GM23338 (cell line): ENCODE measurements at regions not wholly inside any gene's neighbourhood (a gene's known extent, or its start where the extent isn't known, plus 50 kb on each side); places are given as distances from the start of the nearest gene placed in this dataset.

Experiments used
- ATAC-seq: fragments of 200-7000 bp; cut with Tn5 transposase; 3 replicates; pipeline ENCODE4 v1.9.1; 2020
- DNase-seq: peaks from one replicate; pipeline ENCODE4 v3.0.0-alpha.2; 2015; ENCODE audit warnings: low spot score
- H2AFZ ChIP-seq: fragments of 200-600 bp; sonication (generic); 2 replicates; pipeline ENCODE4 v1.8.0; 2016; ENCODE audit warnings: antibody characterized with exemption, mild to moderate bottlenecking, moderate library complexity
- H3F3A ChIP-seq: fragments of 200-600 bp; sonication (generic); replicated peaks from 2 replicates; pipeline ENCODE4 v1.8.0; 2017; ENCODE audit warnings: antibody characterized with exemption, mixed run types, low read depth
- H3K27ac ChIP-seq: fragments of 200-600 bp; sonication (generic); 2 replicates; pipeline ENCODE4 v1.6.1; 2016; ENCODE audit warnings: low read depth
- H3K27me3 ChIP-seq: fragments of 200-600 bp; sonication (generic); 2 replicates; pipeline ENCODE4 v1.8.0; 2016; ENCODE audit warnings: mild to moderate bottlenecking, mixed run types, moderate library complexity; ENCODE audit not compliant: insufficient read depth
- H3K36me3 ChIP-seq: fragments of 200-600 bp; sonication (generic); 2 replicates; pipeline ENCODE4 v1.8.0; 2016; ENCODE audit warnings: mild to moderate bottlenecking; ENCODE audit not compliant: insufficient read depth
- H3K4me1 ChIP-seq: fragments of 200-600 bp; sonication (generic); 2 replicates; pipeline ENCODE4 v1.8.0; 2016; ENCODE audit warnings: mild to moderate bottlenecking, moderate library complexity; ENCODE audit not compliant: insufficient read depth
- H3K4me2 ChIP-seq: fragments of 200-600 bp; sonication (generic); 2 replicates; pipeline ENCODE4 v1.7.1; 2017; ENCODE audit warnings: mixed run types
- H3K4me3 ChIP-seq: fragments of 200-600 bp; sonication (generic); 2 replicates; pipeline ENCODE4 v1.6.1; 2016; ENCODE audit warnings: mixed run types
- H3K79me2 ChIP-seq: fragments of 200-600 bp; sonication (generic); replicated peaks from 2 replicates; pipeline ENCODE4 v1.8.0; 2017; ENCODE audit warnings: mild to moderate bottlenecking; ENCODE audit not compliant: insufficient read depth
- H3K9me2 ChIP-seq: fragments of 200-600 bp; sonication (generic); 2 replicates; pipeline ENCODE4 v1.8.0; 2017; ENCODE audit not compliant: insufficient read depth
- H4K20me1 ChIP-seq: fragments of 200-600 bp; sonication (generic); replicated peaks from 2 replicates; pipeline ENCODE4 v1.8.0; 2017; ENCODE audit warnings: mild to moderate bottlenecking; ENCODE audit not compliant: insufficient read depth
- H3K27ac Mint-ChIP-seq: 2 replicates; pipeline ENCODE4 v1.8.0; 2020; ENCODE audit warnings: inconsistent platforms, mild to moderate bottlenecking, moderate library complexity, mixed read lengths
- H3K27me3 Mint-ChIP-seq: 3 replicates; pipeline ENCODE4 v1.8.0; 2022; ENCODE audit warnings: low read depth, mild to moderate bottlenecking, moderate library complexity, mixed read lengths, inconsistent platforms; ENCODE audit not compliant: insufficient read depth, poor library complexity
- H3K36me3 Mint-ChIP-seq: 3 replicates; pipeline ENCODE4 v1.8.0; 2021; ENCODE audit warnings: low read depth, mild to moderate bottlenecking, inconsistent platforms, moderate library complexity, mixed read lengths
- H3K4me1 Mint-ChIP-seq: 3 replicates; pipeline ENCODE4 v1.8.0; 2020; ENCODE audit warnings: mild to moderate bottlenecking, inconsistent platforms, mixed read lengths
- H3K4me3 Mint-ChIP-seq: 3 replicates; pipeline ENCODE4 v1.8.0; 2021; ENCODE audit warnings: moderate library complexity, mild to moderate bottlenecking, inconsistent platforms, mixed read lengths
- H3K9me3 Mint-ChIP-seq: 3 replicates; pipeline ENCODE4 v1.8.0; 2020; ENCODE audit warnings: moderate library complexity, mild to moderate bottlenecking, inconsistent platforms, mixed read lengths
- CREB1 ChIP-seq: fragments of 250-450 bp; sonication (Bioruptor Pico); IDR thresholded peaks from 2 replicates; pipeline ENCODE4 v1.5.0; 2020; ENCODE audit warnings: low read depth, mild to moderate bottlenecking, moderate library complexity
- EZH2 ChIP-seq: fragments of 200-600 bp; sonication (generic); IDR thresholded peaks from one replicate; pipeline ENCODE4 v1.8.0; 2017; ENCODE audit warnings: antibody characterized with exemption, mild to moderate bottlenecking, low read depth; ENCODE audit not compliant: unreplicated experiment
- EZH2phosphoT487 ChIP-seq: fragments of 200-600 bp; sonication (generic); IDR thresholded peaks from one replicate; pipeline ENCODE4 v1.8.1; 2018; ENCODE audit warnings: antibody characterized with exemption; ENCODE audit not compliant: unreplicated experiment
- JUNB ChIP-seq: IDR thresholded peaks from one replicate; pipeline ENCODE4 v1.6.1; 2016; ENCODE audit warnings: antibody characterized with exemption; ENCODE audit not compliant: unreplicated experiment
- NANOG ChIP-seq: IDR thresholded peaks from 2 replicates; pipeline ENCODE4 v1.6.1; 2016; ENCODE audit warnings: antibody characterized with exemption, borderline replicate concordance
- POLR2AphosphoS5 ChIP-seq: IDR thresholded peaks from 2 replicates; pipeline ENCODE4 v1.6.1; 2016; ENCODE audit warnings: antibody characterized with exemption, low read depth
- STAT1 ChIP-seq: IDR thresholded peaks from one replicate; pipeline ENCODE4 v1.6.1; 2016; ENCODE audit warnings: antibody characterized with exemption; ENCODE audit not compliant: unreplicated experiment
- ZNF114 ChIP-seq: fragments of 250-450 bp; sonication (Bioruptor Pico); IDR thresholded peaks from 2 replicates; pipeline ENCODE4 v1.5.0; 2020; ENCODE audit warnings: mild to moderate bottlenecking, moderate library complexity
- ZNF331 ChIP-seq: fragments of 250-450 bp; sonication (Bioruptor Pico); IDR thresholded peaks from 2 replicates; pipeline ENCODE4 v1.5.0; 2020; ENCODE audit warnings: low read depth, mild to moderate bottlenecking, moderate library complexity
- TF ChIP-seq, protein P1 (sequence below): fragments of 250-450 bp; sonication (Bioruptor Pico); IDR thresholded peaks from 2 replicates; pipeline ENCODE4 v1.5.0; 2020; ENCODE audit warnings: mild to moderate bottlenecking, moderate library complexity
- TF ChIP-seq, protein P2 (sequence below): IDR thresholded peaks from one replicate; pipeline ENCODE4 v1.6.1; 2018; ENCODE audit warnings: antibody characterized with exemption; ENCODE audit not compliant: unreplicated experiment
- TF ChIP-seq, protein P3 (sequence below), 2 experiments: fragments of 200-600 bp in 1 of 2; sonication (generic) in 1 of 2; conservative IDR thresholded peaks; 2 replicates each; pipeline versions ENCODE4 v1.5.1 to v1.6.1; 2016 to 2017; ENCODE audit warnings: antibody characterized with exemption in 2 of 2, low read depth in 2 of 2, mild to moderate bottlenecking in 2 of 2, moderate library complexity in 1 of 2
- TF ChIP-seq, protein P4 (sequence below): IDR thresholded peaks from 2 replicates; pipeline ENCODE4 v1.6.1; 2016; ENCODE audit warnings: antibody characterized with exemption

DNA sequence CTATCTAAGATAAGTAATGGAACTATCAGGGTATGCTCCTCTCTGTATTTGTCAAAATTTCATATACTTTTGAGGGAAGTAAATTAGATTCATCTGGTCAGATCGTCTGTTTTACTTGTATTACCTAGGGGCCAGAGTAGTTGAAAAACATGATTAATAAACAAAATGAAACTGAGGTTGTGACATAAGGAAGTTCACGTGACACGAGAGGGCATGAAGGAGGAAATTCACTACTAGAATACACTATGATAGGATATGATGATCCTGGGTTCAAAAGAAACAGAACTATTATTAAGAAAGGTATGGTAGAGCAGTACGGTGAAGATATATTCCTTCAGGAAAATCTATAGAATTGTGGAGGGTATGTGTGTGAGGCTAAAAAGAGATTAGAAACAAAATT, 58.4 kb upstream of the SPAG16 start:
- no peaks in the 10 kb centered on the region for H3K9me3 Mint-ChIP-seq
- no peaks in the 10 kb centered on the region for H3K36me3 Mint-ChIP-seq
- Histone ChIP-seq H3K79me2 (no peaks in the 10 kb centered on the region), H3K27ac (no peak overlapping the region), H2AFZ (no peak overlapping the region), H3K9me2 (no peaks in the 10 kb centered on the region), H3F3A (no peaks in the 10 kb centered on the region), H3K36me3 (no peaks in the 10 kb centered on the region), H3K4me3 (no peak overlapping the region), H4K20me1 (no peaks in the 10 kb centered on the region), H3K27me3 (no peaks in the 10 kb centered on the region), H3K4me1 (peaks cover 9% of the 10 kb centered on the region; the same call in 1 of the 2 replicates), H3K4me2 (no peak overlapping the region)
- peaks cover 9% of the 10 kb centered on the region for H3K4me1 Mint-ChIP-seq
- no peak for ATAC-seq
- H3K4me3 Mint-ChIP-seq = no peak overlapping the region
- TF ChIP-seq EZH2 = no peak
- TF ChIP-seq CREB1 (CRISPR knock-in tag) = no peak
- TF ChIP-seq, protein P1, sequence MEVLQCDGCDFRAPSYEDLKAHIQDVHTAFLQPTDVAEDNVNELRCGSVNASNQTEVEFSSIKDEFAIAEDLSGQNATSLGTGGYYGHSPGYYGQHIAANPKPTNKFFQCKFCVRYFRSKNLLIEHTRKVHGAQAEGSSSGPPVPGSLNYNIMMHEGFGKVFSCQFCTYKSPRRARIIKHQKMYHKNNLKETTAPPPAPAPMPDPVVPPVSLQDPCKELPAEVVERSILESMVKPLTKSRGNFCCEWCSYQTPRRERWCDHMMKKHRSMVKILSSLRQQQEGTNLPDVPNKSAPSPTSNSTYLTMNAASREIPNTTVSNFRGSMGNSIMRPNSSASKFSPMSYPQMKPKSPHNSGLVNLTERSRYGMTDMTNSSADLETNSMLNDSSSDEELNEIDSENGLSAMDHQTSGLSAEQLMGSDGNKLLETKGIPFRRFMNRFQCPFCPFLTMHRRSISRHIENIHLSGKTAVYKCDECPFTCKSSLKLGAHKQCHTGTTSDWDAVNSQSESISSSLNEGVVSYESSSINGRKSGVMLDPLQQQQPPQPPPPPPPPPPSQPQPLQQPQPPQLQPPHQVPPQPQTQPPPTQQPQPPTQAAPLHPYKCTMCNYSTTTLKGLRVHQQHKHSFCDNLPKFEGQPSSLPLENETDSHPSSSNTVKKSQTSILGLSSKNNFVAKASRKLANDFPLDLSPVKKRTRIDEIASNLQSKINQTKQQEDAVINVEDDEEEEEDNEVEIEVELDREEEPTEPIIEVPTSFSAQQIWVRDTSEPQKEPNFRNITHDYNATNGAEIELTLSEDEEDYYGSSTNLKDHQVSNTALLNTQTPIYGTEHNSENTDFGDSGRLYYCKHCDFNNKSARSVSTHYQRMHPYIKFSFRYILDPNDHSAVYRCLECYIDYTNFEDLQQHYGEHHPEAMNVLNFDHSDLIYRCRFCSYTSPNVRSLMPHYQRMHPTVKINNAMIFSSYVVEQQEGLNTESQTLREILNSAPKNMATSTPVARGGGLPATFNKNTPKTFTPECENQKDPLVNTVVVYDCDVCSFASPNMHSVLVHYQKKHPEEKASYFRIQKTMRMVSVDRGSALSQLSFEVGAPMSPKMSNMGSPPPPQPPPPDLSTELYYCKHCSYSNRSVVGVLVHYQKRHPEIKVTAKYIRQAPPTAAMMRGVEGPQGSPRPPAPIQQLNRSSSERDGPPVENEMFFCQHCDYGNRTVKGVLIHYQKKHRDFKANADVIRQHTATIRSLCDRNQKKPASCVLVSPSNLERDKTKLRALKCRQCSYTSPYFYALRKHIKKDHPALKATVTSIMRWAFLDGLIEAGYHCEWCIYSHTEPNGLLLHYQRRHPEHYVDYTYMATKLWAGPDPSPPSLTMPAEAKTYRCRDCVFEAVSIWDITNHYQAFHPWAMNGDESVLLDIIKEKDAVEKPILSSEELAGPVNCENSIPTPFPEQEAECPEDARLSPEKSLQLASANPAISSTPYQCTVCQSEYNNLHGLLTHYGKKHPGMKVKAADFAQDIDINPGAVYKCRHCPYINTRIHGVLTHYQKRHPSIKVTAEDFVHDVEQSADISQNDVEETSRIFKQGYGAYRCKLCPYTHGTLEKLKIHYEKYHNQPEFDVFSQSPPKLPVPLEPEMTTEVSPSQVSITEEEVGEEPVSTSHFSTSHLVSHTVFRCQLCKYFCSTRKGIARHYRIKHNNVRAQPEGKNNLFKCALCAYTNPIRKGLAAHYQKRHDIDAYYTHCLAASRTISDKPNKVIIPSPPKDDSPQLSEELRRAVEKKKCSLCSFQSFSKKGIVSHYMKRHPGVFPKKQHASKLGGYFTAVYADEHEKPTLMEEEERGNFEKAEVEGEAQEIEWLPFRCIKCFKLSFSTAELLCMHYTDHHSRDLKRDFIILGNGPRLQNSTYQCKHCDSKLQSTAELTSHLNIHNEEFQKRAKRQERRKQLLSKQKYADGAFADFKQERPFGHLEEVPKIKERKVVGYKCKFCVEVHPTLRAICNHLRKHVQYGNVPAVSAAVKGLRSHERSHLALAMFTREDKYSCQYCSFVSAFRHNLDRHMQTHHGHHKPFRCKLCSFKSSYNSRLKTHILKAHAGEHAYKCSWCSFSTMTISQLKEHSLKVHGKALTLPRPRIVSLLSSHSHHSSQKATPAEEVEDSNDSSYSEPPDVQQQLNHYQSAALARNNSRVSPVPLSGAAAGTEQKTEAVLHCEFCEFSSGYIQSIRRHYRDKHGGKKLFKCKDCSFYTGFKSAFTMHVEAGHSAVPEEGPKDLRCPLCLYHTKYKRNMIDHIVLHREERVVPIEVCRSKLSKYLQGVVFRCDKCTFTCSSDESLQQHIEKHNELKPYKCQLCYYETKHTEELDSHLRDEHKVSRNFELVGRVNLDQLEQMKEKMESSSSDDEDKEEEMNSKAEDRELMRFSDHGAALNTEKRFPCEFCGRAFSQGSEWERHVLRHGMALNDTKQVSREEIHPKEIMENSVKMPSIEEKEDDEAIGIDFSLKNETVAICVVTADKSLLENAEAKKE (CRISPR knock-in tag) = no peak
- TF ChIP-seq NANOG = no peak
- TF ChIP-seq ZNF114 = no peak
- TF ChIP-seq JUNB = no peak
- TF ChIP-seq, protein P2, sequence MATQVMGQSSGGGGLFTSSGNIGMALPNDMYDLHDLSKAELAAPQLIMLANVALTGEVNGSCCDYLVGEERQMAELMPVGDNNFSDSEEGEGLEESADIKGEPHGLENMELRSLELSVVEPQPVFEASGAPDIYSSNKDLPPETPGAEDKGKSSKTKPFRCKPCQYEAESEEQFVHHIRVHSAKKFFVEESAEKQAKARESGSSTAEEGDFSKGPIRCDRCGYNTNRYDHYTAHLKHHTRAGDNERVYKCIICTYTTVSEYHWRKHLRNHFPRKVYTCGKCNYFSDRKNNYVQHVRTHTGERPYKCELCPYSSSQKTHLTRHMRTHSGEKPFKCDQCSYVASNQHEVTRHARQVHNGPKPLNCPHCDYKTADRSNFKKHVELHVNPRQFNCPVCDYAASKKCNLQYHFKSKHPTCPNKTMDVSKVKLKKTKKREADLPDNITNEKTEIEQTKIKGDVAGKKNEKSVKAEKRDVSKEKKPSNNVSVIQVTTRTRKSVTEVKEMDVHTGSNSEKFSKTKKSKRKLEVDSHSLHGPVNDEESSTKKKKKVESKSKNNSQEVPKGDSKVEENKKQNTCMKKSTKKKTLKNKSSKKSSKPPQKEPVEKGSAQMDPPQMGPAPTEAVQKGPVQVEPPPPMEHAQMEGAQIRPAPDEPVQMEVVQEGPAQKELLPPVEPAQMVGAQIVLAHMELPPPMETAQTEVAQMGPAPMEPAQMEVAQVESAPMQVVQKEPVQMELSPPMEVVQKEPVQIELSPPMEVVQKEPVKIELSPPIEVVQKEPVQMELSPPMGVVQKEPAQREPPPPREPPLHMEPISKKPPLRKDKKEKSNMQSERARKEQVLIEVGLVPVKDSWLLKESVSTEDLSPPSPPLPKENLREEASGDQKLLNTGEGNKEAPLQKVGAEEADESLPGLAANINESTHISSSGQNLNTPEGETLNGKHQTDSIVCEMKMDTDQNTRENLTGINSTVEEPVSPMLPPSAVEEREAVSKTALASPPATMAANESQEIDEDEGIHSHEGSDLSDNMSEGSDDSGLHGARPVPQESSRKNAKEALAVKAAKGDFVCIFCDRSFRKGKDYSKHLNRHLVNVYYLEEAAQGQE = no peak
- TF ChIP-seq, protein P3, sequence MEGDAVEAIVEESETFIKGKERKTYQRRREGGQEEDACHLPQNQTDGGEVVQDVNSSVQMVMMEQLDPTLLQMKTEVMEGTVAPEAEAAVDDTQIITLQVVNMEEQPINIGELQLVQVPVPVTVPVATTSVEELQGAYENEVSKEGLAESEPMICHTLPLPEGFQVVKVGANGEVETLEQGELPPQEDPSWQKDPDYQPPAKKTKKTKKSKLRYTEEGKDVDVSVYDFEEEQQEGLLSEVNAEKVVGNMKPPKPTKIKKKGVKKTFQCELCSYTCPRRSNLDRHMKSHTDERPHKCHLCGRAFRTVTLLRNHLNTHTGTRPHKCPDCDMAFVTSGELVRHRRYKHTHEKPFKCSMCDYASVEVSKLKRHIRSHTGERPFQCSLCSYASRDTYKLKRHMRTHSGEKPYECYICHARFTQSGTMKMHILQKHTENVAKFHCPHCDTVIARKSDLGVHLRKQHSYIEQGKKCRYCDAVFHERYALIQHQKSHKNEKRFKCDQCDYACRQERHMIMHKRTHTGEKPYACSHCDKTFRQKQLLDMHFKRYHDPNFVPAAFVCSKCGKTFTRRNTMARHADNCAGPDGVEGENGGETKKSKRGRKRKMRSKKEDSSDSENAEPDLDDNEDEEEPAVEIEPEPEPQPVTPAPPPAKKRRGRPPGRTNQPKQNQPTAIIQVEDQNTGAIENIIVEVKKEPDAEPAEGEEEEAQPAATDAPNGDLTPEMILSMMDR (conservative IDR thresholded peaks at IDR 0.05; ENCODE audit: low read depth in 2 of 2) = no peak
- TF ChIP-seq ZNF331 (CRISPR knock-in tag) = no peak
- no peak for TF ChIP-seq STAT1
- TF ChIP-seq, protein P4, sequence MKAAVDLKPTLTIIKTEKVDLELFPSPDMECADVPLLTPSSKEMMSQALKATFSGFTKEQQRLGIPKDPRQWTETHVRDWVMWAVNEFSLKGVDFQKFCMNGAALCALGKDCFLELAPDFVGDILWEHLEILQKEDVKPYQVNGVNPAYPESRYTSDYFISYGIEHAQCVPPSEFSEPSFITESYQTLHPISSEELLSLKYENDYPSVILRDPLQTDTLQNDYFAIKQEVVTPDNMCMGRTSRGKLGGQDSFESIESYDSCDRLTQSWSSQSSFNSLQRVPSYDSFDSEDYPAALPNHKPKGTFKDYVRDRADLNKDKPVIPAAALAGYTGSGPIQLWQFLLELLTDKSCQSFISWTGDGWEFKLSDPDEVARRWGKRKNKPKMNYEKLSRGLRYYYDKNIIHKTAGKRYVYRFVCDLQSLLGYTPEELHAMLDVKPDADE = no peak
- TF ChIP-seq POLR2AphosphoS5 = no peak
- no peak for TF ChIP-seq EZH2phosphoT487
- DNase-seq = no peak
- no peaks in the 10 kb centered on the region for H3K27me3 Mint-ChIP-seq
- no peak overlapping the region for H3K27ac Mint-ChIP-seq
